ENCODE measurements at regions not wholly inside any gene's neighbourhood (a gene's known extent, or its start where the extent isn't known, plus 50 kb on each side); places are given as distances from the start of the nearest gene placed in this dataset.
"Not testable (repeated sequence)": the region's sequence is repeated elsewhere in the genome, so short reads cannot be mapped to it uniquely, and the experiment has no call there.

DNA sequence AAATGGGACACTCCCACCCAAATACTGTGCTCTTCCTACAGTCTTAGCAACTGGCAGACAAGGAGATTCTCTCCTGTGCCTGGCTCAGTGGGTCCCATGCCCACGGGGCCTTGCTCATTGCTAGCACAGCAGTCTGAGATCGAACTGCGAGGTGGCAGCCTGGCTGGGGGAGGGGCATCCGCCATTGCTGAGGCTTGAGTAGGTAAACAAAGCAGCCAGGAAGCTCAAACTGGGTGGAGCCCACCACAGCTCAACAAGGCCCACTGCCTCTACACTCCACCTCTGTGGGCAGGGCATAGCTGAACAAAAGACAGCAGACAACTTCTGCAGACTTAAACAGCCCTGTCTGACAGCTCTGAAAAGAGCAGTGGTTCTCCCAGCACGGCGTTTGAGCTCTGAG lies 174.8 kb downstream of the COL12A1 start:
- H3K36me3 ChIP-seq (ENCODE audit: control insufficient read depth in 2 of 2, insufficient read depth in 2 of 2, low read length in 2 of 2); H3K9me3 ChIP-seq (ENCODE audit: control insufficient read depth in 2 of 2, low read length in 2 of 2); H3K4me1 ChIP-seq (ENCODE audit: control insufficient read depth, insufficient read depth, low read length); H3K27ac ChIP-seq (ENCODE audit: low read length); H3K4me3 ChIP-seq (ENCODE audit: low read length in 2 of 2); H3K9ac ChIP-seq (ENCODE audit: low read length in 2 of 2); H3K27me3 ChIP-seq (ENCODE audit: control insufficient read depth in 1 of 2, insufficient read depth in 2 of 2, low read length in 2 of 2): not testable (repeated sequence)

DNA sequence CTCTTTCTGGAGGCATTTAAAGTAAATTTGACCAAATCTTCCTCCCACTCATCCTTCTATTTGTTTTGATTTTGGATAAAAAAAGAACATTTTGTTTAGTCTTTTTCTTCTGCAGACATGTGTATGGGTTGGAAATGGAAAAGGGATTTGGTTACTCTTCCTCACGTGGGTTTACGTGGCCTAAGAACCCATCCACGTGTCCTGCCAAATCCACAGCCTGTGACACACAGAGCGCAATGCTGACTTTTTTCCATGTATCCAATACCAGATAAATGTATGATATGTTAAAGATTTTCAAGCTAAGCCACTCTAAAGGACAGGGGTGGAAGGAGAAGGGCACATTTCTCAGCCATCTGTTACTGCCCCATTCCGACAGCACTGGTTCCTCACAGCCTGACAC lies 176.5 kb downstream of the COL12A1 start:
- Histone ChIP-seq H3K9ac (ENCODE audit: low read length in 2 of 2) (no peak overlapping the region), H3K27ac (ENCODE audit: low read length) (no peak overlapping the region), H3K9me3 (ENCODE audit: control insufficient read depth in 2 of 2, low read length in 2 of 2) (no peaks in the 10 kb centered on the region), H3K27me3 (ENCODE audit: control insufficient read depth in 1 of 2, insufficient read depth in 2 of 2, low read length in 2 of 2) (no peaks in the 10 kb centered on the region), H3K36me3 (ENCODE audit: control insufficient read depth in 2 of 2, insufficient read depth in 2 of 2, low read length in 2 of 2) (no peaks in the 10 kb centered on the region), H3K4me3 (ENCODE audit: low read length in 2 of 2) (no peak overlapping the region), H3K4me1 (ENCODE audit: control insufficient read depth, insufficient read depth, low read length) (no peaks in the 10 kb centered on the region)

DNA sequence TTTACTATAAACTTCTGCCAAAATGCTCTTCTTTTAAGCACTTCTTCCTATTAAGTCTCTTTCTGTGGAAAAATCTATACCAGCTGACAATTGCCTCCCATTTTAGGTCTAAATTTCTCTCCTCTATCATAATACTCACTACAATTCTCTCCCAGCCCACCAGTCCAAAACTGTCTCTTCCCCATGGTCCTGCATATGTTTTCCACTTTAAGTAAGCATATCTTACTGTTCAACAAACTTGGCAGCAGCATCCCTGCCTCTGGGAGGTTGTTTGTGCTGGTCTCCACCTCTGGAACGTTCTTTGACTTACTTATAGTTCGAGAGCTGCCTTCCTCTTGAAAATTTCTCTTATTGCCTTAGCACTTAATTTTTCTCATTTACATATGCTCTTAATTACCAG lies 180.5 kb downstream of the COL12A1 start:
- Histone ChIP-seq H3K9ac (ENCODE audit: low read length in 2 of 2) (no peak overlapping the region), H3K36me3 (ENCODE audit: control insufficient read depth in 2 of 2, insufficient read depth in 2 of 2, low read length in 2 of 2) (no peaks in the 10 kb centered on the region), H3K9me3 (ENCODE audit: control insufficient read depth in 2 of 2, low read length in 2 of 2) (no peaks in the 10 kb centered on the region), H3K4me3 (ENCODE audit: low read length in 2 of 2) (no peak overlapping the region), H3K4me1 (ENCODE audit: control insufficient read depth, insufficient read depth, low read length) (no peaks in the 10 kb centered on the region), H3K27me3 (ENCODE audit: control insufficient read depth in 1 of 2, insufficient read depth in 2 of 2, low read length in 2 of 2) (no peaks in the 10 kb centered on the region), H3K27ac (ENCODE audit: low read length) (no peak overlapping the region)

DNA sequence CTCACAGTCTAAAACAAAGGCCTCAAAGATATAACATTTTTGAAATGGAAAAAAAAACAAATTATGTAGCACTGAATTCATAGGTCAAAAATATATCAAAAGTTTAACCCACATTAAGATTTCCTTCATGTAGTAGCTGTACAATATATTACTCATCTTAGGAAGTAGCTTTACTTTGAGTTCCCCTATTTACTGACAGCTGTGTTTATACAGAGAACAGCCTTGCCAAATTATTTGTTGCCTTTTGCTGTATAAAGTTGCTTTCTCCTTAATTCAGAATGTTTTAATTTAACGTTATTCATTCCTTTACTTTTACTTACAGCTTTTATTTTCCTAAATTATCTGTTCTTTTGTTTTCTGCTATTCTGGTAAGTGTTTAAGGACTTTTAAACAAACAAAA lies 181.0 kb downstream of the COL12A1 start:
- Histone ChIP-seq H3K36me3 (ENCODE audit: control insufficient read depth in 2 of 2, insufficient read depth in 2 of 2, low read length in 2 of 2) (no peaks in the 10 kb centered on the region), H3K9ac (ENCODE audit: low read length in 2 of 2) (no peak overlapping the region), H3K27ac (ENCODE audit: low read length) (no peak overlapping the region), H3K27me3 (ENCODE audit: control insufficient read depth in 1 of 2, insufficient read depth in 2 of 2, low read length in 2 of 2) (no peaks in the 10 kb centered on the region), H3K4me3 (ENCODE audit: low read length in 2 of 2) (no peak overlapping the region), H3K4me1 (ENCODE audit: control insufficient read depth, insufficient read depth, low read length) (no peaks in the 10 kb centered on the region), H3K9me3 (ENCODE audit: control insufficient read depth in 2 of 2, low read length in 2 of 2) (no peaks in the 10 kb centered on the region)

DNA sequence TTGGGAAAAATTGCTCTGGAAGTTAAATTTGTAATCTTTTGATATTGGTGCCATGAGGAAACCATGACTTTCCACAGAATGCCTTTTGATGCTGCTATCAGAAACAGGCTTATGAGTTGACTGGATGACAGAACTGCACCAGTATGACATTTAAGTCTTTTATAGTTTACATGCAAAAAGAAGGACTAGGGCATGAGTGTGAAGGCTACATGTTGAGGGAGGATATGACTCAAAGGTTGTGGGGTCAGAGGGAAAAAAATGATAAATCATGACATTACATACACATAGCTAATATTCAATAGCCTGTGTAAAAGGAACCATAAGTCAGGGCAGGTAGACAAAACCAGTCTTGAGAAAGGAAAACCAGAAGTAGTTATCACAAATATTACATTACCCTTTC lies 182.2 kb downstream of the COL12A1 start:
- H3K4me1 ChIP-seq (ENCODE audit: control insufficient read depth, insufficient read depth, low read length), result no peaks in the 10 kb centered on the region
- H3K27me3 ChIP-seq (ENCODE audit: control insufficient read depth in 1 of 2, insufficient read depth in 2 of 2, low read length in 2 of 2), result no peaks in the 10 kb centered on the region
- no peak overlapping the region for H3K9ac ChIP-seq (ENCODE audit: low read length in 2 of 2)
- H3K27ac ChIP-seq (ENCODE audit: low read length), result no peak overlapping the region
- H3K4me3 ChIP-seq (ENCODE audit: low read length in 2 of 2), result no peak overlapping the region
- H3K9me3 ChIP-seq (ENCODE audit: control insufficient read depth in 2 of 2, low read length in 2 of 2), result no peaks in the 10 kb centered on the region
- H3K36me3 ChIP-seq (ENCODE audit: control insufficient read depth in 2 of 2, insufficient read depth in 2 of 2, low read length in 2 of 2), result no peaks in the 10 kb centered on the region

DNA sequence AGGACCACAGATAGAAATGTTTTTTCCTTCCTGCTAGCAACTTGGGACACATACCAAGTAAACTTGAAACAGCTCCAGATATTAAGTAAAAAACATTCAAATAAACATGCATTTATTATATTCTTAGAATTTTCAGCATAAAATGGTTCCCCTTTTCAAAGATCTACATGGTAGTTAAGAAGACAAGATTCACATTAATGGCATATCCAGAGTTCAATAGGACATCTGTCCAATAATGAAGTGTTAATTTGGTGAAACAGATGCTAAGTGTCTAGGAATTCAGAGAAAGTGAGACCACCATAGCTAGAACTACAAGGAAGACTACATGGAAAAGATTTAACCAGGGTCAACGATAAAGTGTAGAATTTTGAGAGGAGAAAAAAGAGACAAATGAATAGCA lies 184.9 kb downstream of the COL12A1 start:
- no peaks in the 10 kb centered on the region for H3K9me3 ChIP-seq (ENCODE audit: control insufficient read depth in 2 of 2, low read length in 2 of 2)
- H3K36me3 ChIP-seq (ENCODE audit: control insufficient read depth in 2 of 2, insufficient read depth in 2 of 2, low read length in 2 of 2), result no peaks in the 10 kb centered on the region
- no peak overlapping the region for H3K4me3 ChIP-seq (ENCODE audit: low read length in 2 of 2)
- H3K27ac ChIP-seq (ENCODE audit: low read length), result no peak overlapping the region
- no peaks in the 10 kb centered on the region for H3K4me1 ChIP-seq (ENCODE audit: control insufficient read depth, insufficient read depth, low read length)
- H3K9ac ChIP-seq (ENCODE audit: low read length in 2 of 2), result no peak overlapping the region
- H3K27me3 ChIP-seq (ENCODE audit: control insufficient read depth in 1 of 2, insufficient read depth in 2 of 2, low read length in 2 of 2), result no peaks in the 10 kb centered on the region

DNA sequence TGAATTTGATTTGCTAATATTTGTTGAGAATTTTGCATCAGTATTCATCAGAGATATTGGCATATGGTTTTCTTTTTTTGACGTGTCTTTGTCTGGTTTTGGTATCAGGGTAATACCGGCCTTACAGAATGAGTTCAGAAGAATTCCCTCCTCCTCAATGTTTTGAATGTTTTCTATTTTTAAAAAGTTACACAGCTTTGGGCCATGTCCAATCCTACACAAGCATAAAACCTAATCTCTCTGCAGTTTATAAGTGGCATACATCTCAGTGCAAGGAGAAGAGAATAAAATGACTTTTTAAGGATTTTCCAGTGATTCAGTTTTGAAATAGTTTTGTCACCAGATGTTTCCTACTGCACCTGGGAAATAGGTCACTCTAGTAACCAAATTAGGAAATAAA lies 185.5 kb downstream of the COL12A1 start:
- Histone ChIP-seq H3K36me3 (ENCODE audit: control insufficient read depth in 2 of 2, insufficient read depth in 2 of 2, low read length in 2 of 2) (no peaks in the 10 kb centered on the region), H3K27ac (ENCODE audit: low read length) (no peak overlapping the region), H3K4me3 (ENCODE audit: low read length in 2 of 2) (no peak overlapping the region), H3K9me3 (ENCODE audit: control insufficient read depth in 2 of 2, low read length in 2 of 2) (no peaks in the 10 kb centered on the region), H3K27me3 (ENCODE audit: control insufficient read depth in 1 of 2, insufficient read depth in 2 of 2, low read length in 2 of 2) (no peaks in the 10 kb centered on the region), H3K4me1 (ENCODE audit: control insufficient read depth, insufficient read depth, low read length) (no peaks in the 10 kb centered on the region), H3K9ac (ENCODE audit: low read length in 2 of 2) (no peak overlapping the region)

DNA sequence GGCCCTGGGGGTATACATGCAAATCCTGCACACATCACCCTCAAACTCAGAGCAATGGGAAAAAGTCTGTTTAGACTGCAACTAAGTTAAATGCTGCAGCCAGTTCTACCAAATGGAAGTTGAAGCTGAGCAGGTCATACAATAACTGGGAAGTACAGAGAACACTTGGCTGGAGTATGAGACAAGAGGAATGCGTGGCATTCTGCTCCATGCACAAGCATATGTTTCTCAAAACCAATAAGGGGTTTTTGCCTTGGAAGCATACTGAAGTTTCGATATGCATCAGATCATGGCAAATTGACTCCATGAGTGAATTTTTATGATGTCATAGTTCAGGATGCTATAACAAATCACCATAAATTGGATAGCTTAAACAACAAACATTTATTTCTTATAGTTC lies 193.8 kb downstream of the COL12A1 start:
- H3K36me3 ChIP-seq (ENCODE audit: control insufficient read depth in 2 of 2, insufficient read depth in 2 of 2, low read length in 2 of 2), result no peaks in the 10 kb centered on the region
- H3K27me3 ChIP-seq (ENCODE audit: control insufficient read depth in 1 of 2, insufficient read depth in 2 of 2, low read length in 2 of 2), result no peaks in the 10 kb centered on the region
- peaks cover 3% of the 10 kb centered on the region for H3K4me1 ChIP-seq (ENCODE audit: control insufficient read depth, insufficient read depth, low read length)
- H3K27ac ChIP-seq (ENCODE audit: low read length), result no peak overlapping the region
- H3K4me3 ChIP-seq (ENCODE audit: low read length in 2 of 2), result peak overlapping the region in 1 of 2 donors; percentile 9
- no peak overlapping the region for H3K9ac ChIP-seq (ENCODE audit: low read length in 2 of 2)
- no peaks in the 10 kb centered on the region for H3K9me3 ChIP-seq (ENCODE audit: control insufficient read depth in 2 of 2, low read length in 2 of 2)

DNA sequence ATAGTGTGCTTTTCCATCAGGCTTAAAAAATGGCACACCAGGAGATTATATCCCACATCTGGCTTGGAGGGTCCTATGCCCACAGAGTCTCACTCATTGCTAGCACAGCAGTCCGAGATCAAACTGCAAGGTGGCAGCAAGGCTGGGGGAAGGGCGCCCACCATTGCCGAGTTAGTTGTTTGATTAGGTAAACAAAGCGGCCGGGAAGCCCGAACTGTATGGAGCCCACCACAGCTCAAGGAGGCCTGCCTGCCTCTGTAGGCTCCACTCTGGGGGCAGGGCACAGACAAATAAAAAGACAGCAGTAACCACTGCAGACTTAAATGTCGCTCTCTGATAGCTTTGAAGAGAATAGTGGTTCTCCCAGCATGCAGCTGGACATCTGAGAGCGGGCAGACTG lies 201.9 kb downstream of the COL12A1 start:
- not testable (repeated sequence) for H3K27ac ChIP-seq (ENCODE audit: low read length); H3K27me3 ChIP-seq (ENCODE audit: control insufficient read depth in 1 of 2, insufficient read depth in 2 of 2, low read length in 2 of 2); H3K4me3 ChIP-seq (ENCODE audit: low read length in 2 of 2); H3K36me3 ChIP-seq (ENCODE audit: control insufficient read depth in 2 of 2, insufficient read depth in 2 of 2, low read length in 2 of 2); H3K9me3 ChIP-seq (ENCODE audit: control insufficient read depth in 2 of 2, low read length in 2 of 2); H3K9ac ChIP-seq (ENCODE audit: low read length in 2 of 2); H3K4me1 ChIP-seq (ENCODE audit: control insufficient read depth, insufficient read depth, low read length)

DNA sequence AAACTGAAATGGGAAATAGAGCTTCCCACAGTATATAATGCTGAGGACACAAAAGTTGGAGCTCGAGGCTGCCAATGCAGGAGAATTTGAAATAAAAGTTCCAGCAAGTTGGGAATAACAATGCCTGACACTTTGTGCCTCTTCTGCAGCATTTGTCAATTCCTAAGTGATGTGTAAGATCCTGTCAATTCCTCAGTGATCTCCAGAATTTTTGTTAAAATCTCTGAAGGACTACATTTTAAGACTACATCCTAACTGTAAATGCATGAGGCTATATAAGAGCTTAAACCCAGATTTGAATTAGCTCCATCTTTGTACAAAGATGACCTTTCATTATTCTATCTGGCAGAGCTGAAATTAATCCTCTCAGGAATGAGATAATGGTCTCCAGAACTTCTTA lies 208.2 kb downstream of the COL12A1 start:
- no peaks in the 10 kb centered on the region for H3K9me3 ChIP-seq (ENCODE audit: control insufficient read depth in 2 of 2, low read length in 2 of 2)
- no peak overlapping the region for H3K27ac ChIP-seq (ENCODE audit: low read length)
- no peak overlapping the region for H3K4me3 ChIP-seq (ENCODE audit: low read length in 2 of 2)
- no peak overlapping the region for H3K9ac ChIP-seq (ENCODE audit: low read length in 2 of 2)
- no peaks in the 10 kb centered on the region for H3K27me3 ChIP-seq (ENCODE audit: control insufficient read depth in 1 of 2, insufficient read depth in 2 of 2, low read length in 2 of 2)
- no peaks in the 10 kb centered on the region for H3K36me3 ChIP-seq (ENCODE audit: control insufficient read depth in 2 of 2, insufficient read depth in 2 of 2, low read length in 2 of 2)
- H3K4me1 ChIP-seq (ENCODE audit: control insufficient read depth, insufficient read depth, low read length), result no peaks in the 10 kb centered on the region

DNA sequence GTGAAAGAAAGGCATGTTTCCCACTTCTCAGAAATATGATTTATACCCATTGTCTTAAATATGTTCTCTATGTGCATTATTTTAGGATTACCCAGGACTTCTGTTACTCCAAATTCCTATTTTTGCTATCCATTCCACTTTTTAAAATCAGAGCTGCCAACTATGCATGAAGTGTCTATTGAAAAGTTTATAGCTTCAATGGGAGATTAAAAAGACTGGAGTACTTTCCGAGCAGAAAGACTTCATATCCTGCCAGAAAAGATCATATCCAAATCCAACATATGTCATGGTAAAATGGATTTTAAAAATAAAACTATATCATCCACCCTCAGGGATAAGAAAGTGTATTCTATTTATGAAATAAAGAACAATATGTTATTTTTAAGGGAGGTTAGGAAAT lies 212.7 kb downstream of the COL12A1 start:
- Histone ChIP-seq H3K9me3 (ENCODE audit: control insufficient read depth in 2 of 2, low read length in 2 of 2) (no peaks in the 10 kb centered on the region), H3K9ac (ENCODE audit: low read length in 2 of 2) (no peak overlapping the region), H3K36me3 (ENCODE audit: control insufficient read depth in 2 of 2, insufficient read depth in 2 of 2, low read length in 2 of 2) (no peaks in the 10 kb centered on the region), H3K4me3 (ENCODE audit: low read length in 2 of 2) (no peak overlapping the region), H3K27me3 (ENCODE audit: control insufficient read depth in 1 of 2, insufficient read depth in 2 of 2, low read length in 2 of 2) (no peaks in the 10 kb centered on the region), H3K4me1 (ENCODE audit: control insufficient read depth, insufficient read depth, low read length) (no peaks in the 10 kb centered on the region), H3K27ac (ENCODE audit: low read length) (no peak overlapping the region)

Data from stomach smooth muscle (tissue), 2 donors.